OCI-LY3 (cell line): ENCODE measurements at regions not wholly inside any gene's neighbourhood (a gene's known extent, or its start where the extent isn't known, plus 50 kb on each side); places are given as distances from the start of the nearest gene placed in this dataset.

Source experiments
- CTCF ChIP-seq: fragments of 200-600, 300-600 bp; sonication (generic); IDR thresholded peaks from 2 replicates; pipeline ENCODE4 v1.5.1; 2014; ENCODE audit warnings: antibody characterized with exemption, low read length, low read depth
- EZH2phosphoT487 ChIP-seq: fragments of 200-600 bp; shearing (Covaris generic); IDR thresholded peaks from 2 replicates; pipeline ENCODE4 v1.6.1; 2018; ENCODE audit warnings: antibody characterized with exemption, mixed run types, low read depth

GRCh38 chr3:1532935-1533606 is 440.2 kb downstream of the CNTN6 start:
- no peak for TF ChIP-seq CTCF
- no peak for TF ChIP-seq EZH2phosphoT487
